Putamen (tissue), 1 donor: ENCODE measurements at regions not wholly inside any gene's neighbourhood (a gene's known extent, or its start where the extent isn't known, plus 50 kb on each side); places are given as distances from the start of the nearest gene placed in this dataset.

Source experiments
- DNase-seq: peaks from one replicate; pipeline ENCODE4 v3.0.0-alpha.2; 2016; ENCODE audit warnings: low spot score

- no peak for DNase-seq
Observed at GRCh38 chr5:6166698-6167394, 211.5 kb downstream of the MED10 start.

DNA sequence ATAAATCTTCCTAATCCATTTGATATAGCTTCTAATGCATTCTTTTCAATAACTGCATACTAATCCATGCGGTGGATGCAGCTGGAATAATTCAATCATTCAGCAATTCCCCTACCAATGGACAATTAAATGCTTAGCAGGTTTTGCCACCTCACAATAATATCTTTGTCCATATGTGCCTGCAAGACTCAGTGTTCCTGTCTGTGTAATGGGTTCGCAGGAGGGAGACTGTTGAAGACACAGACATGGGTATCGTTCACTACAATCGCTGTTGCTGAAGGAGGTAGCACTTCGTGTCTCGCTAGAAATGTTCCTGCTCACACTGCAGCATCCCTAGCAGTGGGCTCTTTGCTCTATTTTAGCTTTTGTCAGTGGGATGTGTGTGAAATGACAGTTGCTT is 214.4 kb downstream of the MED10 start:
- no peak for DNase-seq

DNA sequence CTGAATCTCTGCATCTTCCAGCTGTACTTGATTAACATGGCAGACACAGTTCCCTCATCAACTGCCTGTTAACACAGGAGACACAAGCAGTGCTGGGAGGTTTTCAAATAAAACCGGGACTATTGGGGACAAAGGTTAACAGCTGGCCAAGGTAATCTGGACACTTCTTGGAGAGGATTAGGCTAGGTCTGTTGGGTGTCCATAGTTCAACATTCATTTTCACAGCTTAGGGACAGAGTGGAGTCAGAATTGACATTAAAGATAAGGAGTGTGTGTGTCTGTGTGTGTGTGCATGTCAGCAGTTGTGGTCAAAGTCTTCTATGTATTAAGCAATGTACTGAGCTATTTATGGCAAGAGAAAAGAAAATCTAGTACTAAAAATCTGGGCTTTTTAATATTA is 216.2 kb downstream of the MED10 start:
- DNase-seq, result no peak

DNA sequence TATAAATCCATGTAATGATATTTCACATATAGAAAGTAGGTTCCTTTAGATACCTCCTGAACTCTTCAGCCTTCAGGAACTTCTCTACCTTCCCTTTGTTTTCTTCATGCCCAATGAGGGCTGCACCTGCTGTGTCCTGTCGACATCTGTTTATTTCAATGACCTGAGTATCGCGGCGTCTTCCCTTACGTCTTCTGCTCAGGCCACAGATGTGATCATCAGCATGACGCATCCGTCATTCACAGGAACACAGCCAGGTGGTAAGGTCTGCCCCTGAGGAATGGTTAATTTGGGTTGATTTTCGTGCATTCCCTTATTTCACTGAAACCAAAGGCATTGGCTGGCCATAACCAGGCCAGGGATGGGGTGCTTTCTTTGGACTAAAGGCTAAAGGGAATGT is 217.1 kb downstream of the MED10 start:
- no peak for DNase-seq

DNA sequence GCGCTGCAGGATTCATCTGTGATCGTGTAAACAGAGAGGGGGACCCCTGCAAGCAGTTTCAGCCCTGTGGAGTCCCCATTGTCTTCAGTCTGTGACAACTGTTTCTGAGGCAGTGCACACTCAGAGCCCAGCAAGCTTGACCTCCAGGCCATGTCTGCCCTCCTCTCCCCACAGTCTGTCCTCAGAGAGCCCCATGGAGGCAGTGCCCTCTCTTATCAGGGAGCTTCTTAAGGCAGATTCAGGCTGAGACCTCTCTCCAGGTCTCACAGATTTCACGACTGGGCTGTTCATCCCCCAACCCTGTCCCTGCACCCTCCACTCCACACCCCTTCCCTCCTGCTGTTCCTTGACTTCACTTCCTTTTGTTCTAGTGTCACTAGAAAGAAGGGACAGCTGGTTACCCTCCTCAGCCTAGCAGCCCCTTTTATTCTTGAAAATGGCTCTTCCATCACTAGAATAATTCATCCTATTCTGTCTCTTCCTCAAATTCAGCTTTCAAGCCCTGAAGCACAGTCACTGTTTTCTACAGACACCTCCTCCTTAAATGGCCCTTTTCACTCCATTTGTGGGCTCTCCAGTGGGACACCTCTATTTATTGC is 218.4 kb downstream of the MED10 start:
- no peak for DNase-seq

DNA sequence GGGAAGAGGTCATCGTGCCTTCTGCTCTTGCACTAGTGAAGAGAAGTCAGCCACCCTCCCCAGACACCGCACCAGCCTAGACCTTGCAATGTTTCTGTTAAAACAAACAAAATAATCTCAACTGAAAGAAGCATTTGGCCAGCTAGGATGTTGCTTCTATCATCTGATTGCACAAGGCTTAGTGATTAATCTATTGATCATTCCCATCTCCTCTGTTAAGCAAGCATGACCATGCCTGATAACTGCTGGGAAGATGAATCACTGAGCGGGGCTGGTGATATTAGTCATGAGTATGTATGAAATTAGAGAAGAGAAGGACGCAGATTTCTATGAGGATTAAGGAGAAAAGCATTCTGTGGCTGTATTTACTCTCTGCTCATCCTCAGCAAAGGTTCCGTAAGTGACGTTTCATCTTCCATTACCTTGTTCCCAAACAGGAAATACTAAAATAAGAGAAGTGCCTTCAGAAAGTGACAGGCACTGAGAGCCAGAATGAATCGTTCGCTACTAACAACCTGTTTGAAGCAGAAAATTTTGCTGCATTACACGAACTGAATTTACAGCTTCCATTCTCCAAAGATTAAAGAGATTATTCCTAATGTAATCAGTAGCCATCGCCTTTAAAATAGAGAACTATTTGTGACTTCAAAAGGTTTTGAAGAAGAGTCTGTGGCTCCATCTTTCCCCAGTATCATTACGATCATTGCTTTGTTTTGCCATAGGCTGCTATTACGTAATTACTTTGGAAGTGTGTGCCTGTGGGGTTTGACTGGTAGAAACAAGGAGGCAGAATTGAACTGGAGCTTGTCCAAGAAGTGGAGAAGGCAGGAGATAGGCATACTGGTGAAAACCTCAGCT is 219.1 kb downstream of the MED10 start:
- DNase-seq, result no peak

DNA sequence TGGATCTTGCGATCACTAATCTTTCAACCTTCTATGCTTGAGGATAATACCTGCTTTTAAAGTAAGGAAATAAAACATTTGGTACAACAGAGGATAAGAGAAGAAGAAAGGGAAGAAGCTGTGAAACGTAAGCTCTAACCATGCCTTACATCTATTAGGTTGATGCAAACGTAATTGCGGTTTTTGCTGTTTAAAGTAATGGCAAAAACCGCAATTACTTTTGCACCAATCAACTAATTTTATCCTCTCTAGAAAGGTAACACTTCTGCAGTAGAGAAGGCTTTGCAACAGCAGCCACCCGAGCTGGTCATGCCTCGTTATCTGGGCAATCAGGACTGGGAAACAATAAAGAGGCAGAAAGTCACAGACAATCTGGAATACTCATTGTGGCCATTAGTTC is 224.1 kb downstream of the MED10 start:
- no peak for DNase-seq

- no peak for DNase-seq
Observed at GRCh38 chr5:6146271-6146670, 232.1 kb downstream of the MED10 start.

DNA sequence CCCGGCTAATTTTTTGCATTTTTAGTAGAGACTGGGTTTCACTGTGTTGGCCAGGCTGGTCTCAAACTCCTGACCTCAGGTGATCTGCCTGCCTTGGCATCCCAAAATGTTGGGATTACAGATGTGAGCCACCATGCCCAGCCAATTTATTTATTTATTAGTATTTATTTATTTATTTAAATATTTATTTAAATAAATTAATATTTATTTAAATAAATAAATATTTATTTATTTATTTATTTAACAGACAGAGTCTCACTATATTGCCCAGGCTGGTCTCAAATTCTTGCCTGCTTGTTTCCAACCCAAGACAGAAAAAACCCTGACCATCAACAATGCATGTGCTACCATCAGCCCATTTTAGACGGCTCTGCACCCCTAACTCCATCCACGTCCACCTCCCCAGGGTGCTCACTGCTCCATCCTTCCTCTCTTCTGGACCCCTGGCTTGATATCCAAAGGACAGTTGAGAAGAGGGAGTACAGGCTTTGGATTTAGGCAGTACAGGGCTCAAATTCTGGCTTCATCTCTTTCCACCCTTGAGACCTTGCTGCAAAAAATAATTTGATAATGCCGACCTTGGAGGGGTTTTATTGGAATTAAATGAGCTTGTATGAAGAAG is 232.6 kb downstream of the MED10 start:
- DNase-seq, result no peak

DNA sequence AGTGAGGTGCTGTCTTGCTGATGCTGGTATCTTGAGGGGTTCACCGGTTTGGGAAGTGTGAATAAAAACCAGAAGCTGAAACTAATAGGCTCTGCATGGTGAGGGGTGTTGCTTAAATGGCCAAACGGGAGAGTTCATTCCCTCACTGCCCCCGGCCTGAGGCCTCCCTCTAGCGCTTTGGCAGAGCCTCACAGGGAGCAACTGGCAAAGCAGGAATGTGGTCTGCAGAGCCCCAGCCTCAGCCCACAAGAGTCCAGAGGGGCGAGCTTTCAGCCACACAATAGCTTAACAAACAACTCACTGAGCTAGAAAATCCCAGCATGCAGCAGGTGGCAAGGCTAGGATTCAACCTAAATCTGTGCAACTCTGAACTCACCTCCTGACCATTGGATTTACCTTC is 234.8 kb downstream of the MED10 start:
- DNase-seq, result no peak

DNA sequence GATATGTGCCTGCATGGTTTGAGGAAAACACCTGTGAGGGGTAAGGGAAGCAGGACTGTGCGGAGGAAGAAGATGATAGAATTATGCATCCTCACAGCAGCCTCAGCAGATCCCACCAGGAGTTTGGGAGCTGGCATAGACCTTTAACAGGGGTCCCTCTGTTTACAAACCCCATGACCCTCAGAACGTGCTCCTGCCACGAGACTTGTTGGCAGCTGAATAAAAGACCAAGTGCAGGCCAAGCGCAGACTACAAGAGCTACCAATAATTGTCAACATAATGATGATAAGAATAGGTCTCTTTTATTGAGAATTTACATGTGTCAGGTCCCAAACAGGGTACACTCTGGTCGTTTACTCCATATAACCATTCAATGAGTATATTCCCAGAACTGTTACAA is 236.0 kb downstream of the MED10 start:
- DNase-seq, result no peak

DNA sequence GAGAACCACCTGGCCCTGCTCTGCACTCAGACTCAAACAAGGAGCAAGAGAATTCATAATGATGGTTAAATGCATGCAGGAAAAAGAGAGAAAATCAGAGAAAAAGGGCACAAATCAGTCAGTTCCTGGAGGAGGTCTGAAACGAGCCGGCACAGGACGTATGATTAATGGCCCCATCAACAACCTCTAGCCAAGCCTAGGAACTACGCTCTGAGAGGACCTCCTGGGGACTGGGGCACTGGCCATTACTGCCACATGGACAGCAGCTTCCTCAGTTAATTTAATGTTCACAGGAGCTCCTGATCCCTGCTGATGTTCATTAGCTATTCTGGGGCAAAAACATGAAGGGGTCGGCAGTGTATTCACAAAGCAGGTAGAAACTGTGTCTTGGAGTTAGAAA is 238.1 kb downstream of the MED10 start:
- no peak for DNase-seq

DNA sequence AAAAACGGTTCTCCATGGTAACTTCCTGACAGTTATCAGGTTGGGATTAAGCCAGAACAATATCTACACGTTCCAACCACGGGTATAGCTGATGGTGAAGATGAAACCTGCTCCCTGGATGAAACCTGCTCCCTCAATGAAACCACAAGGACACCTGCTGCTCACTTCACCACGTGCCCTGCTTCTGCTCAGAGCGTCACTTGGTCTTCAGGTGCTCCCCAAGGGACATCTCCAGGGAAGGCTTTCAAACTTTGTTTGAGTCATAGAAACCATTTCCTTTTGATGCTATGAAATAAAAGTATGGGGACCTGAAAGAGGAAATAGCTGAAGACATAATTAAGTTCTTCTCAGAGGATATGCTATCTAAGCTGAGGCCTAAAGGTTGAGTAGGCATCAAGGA is 242.4 kb downstream of the MED10 start:
- no peak for DNase-seq

DNA sequence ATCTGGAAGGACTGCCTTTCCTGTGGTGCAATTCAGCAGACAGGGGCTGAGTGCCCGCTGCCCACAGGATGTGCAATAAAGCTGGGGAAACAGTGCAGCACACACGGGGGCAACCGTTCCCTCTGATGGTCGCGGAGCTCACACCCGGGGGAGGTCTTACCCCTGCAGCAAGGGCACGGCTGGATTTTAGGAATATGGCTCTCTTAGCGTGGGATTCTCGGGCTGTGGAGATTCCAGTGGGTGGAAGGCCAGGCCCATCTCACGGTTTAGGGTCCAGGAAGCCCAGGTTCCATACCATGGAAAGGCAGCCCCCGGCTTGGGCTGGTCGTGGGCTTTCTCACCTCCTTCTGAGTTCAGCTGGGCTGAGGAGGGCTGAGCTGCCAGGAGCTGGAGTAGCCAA is 244.1 kb downstream of the MED10 start:
- no peak for DNase-seq

- no peak for DNase-seq
Observed at GRCh38 chr5:6125781-6126180, 252.6 kb downstream of the MED10 start.

DNA sequence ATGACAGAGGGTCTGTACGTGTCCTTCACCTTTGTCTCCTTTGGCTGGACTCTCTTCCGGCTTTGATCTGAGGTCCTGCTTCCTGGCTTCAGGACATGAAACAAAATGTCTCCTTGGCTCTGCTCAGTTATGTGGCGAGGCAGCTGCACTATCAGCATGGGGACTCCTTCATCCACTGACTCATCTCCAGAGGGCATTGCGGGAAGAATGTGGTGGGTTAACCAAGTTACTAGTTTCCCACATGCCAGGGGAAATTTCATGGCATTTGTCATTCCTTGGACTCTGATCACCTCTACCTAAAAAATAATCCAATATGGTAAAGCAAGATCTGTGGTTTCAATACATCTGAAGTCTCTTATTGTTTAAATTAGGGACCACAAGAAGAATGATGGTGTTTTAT is 259.7 kb downstream of the MED10 start:
- DNase-seq, result no peak

- no peak for DNase-seq
Observed at GRCh38 chr5:6117212-6117611, 261.1 kb downstream of the MED10 start.

DNA sequence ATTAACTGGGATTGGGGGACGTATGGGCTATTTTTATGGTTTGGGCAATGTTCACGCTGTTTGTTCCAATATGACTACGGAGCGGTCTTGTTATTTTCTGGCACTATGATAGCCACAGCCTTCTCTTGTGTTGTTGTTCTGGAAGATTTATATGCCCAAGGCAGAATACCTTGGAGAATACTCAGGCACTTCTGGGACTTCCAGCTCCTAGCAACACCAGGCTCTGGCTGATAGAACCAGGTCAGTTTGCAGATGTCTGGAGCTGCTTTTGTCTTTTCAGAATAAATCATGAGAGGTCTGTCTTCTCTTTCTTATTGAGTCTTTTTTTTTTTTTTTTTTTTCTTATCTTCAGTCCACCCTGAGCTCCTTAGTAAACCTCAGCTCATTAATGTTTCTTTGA is 262.5 kb downstream of the MED10 start:
- DNase-seq, result no peak

DNA sequence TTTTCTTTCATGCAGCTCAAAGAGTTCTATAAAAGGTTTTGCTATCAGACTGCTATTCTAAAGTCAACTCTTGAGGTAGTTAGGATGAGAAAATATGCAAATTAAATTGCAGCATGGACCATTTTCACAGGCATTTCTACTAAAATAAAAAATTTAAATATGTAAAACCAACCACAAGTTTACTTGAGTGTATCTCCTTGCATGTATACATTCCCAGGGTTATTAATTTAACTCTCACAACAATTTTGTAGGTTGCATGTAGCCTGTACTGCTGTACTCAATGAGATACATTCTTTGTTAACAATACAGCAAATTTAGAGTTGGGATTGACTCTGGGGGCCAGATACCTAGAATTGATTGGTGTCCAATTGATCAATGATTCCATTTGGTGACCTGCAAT is 265.8 kb downstream of the MED10 start:
- no peak for DNase-seq

- DNase-seq, result no peak
Observed at GRCh38 chr5:6112125-6112524, 266.2 kb downstream of the MED10 start.

GRCh38 chr5:6111131-6111530 is 267.2 kb downstream of the MED10 start:
- no peak for DNase-seq

GRCh38 chr5:6110441-6111005 is 267.8 kb downstream of the MED10 start:
- DNase-seq, result no peak
